Trophoblast cell (in vitro differentiated cells and primary cell): ENCODE measurements at regions not wholly inside any gene's neighbourhood (a gene's known extent, or its start where the extent isn't known, plus 50 kb on each side); places are given as distances from the start of the nearest gene placed in this dataset.

Source experiments
- DNase-seq, 2 donors: peaks; one replicate each; pipeline ENCODE4 v3.0.0-alpha.2; 2016
- H2AFZ ChIP-seq: 2 replicates; pipeline ENCODE4 v1.6.1; 2013; ENCODE audit warnings: low read length, moderate library complexity, mild to moderate bottlenecking; ENCODE audit not compliant: insufficient read depth, poor library complexity
- H2AK5ac ChIP-seq: 2 replicates; pipeline ENCODE4 v1.6.1; 2013; ENCODE audit warnings: mild to moderate bottlenecking, low read length
- H2BK120ac ChIP-seq: 2 replicates; pipeline ENCODE4 v1.6.1; 2013; ENCODE audit warnings: low read length, mild to moderate bottlenecking, moderate library complexity; ENCODE audit not compliant: insufficient read depth, poor library complexity
- H2BK12ac ChIP-seq: 2 replicates; pipeline ENCODE4 v1.6.1; 2013; ENCODE audit warnings: mild to moderate bottlenecking, low read length, moderate library complexity
- H2BK5ac ChIP-seq: 2 replicates; pipeline ENCODE4 v1.6.1; 2013; ENCODE audit warnings: low read length, low read depth, moderate library complexity, mild to moderate bottlenecking; ENCODE audit not compliant: poor library complexity
- H3K14ac ChIP-seq: 2 replicates; pipeline ENCODE4 v1.6.1; 2013; ENCODE audit warnings: mild to moderate bottlenecking, low read length
- H3K18ac ChIP-seq: 2 replicates; pipeline ENCODE4 v1.6.1; 2013; ENCODE audit warnings: mild to moderate bottlenecking, low read length
- H3K23ac ChIP-seq: 2 replicates; pipeline ENCODE4 v1.6.1; 2013; ENCODE audit warnings: low read length
- H3K27ac ChIP-seq: 2 replicates; pipeline ENCODE4 v1.5.1; 2013; ENCODE audit warnings: low read depth, mild to moderate bottlenecking, inconsistent platforms, low read length, moderate library complexity
- H3K27me3 ChIP-seq: 2 replicates; pipeline ENCODE4 v1.6.1; 2013; ENCODE audit warnings: inconsistent platforms, mild to moderate bottlenecking, low read length, moderate library complexity; ENCODE audit not compliant: insufficient read depth
- H3K36me3 ChIP-seq, 2 experiments: 1 replicate in 1 of 2; 2 replicates in 1 of 2; pipeline ENCODE4 v1.6.1; 2013; ENCODE audit warnings: low read length in 2 of 2, mild to moderate bottlenecking in 2 of 2, moderate library complexity in 1 of 2; ENCODE audit not compliant: insufficient read depth in 2 of 2, control insufficient read depth in 1 of 2
- H3K4ac ChIP-seq: 2 replicates; pipeline ENCODE4 v1.6.1; 2013; ENCODE audit warnings: low read depth, mild to moderate bottlenecking, low read length, moderate library complexity
- H3K4me1 ChIP-seq, 2 experiments: 1 replicate in 1 of 2; 2 replicates in 1 of 2; pipeline ENCODE4 v1.6.1; 2013; ENCODE audit warnings: low read length in 2 of 2, mild to moderate bottlenecking in 2 of 2, moderate library complexity in 1 of 2; ENCODE audit not compliant: insufficient read depth in 2 of 2, control insufficient read depth in 1 of 2
- H3K4me2 ChIP-seq: 2 replicates; pipeline ENCODE4 v1.6.1; 2013; ENCODE audit warnings: inconsistent platforms, mild to moderate bottlenecking, low read length, moderate library complexity
- H3K4me3 ChIP-seq: 2 replicates; pipeline ENCODE4 v1.5.1; 2013; ENCODE audit warnings: mild to moderate bottlenecking, low read depth, low read length, inconsistent platforms
- H3K79me1 ChIP-seq: one replicate; pipeline ENCODE4 v1.6.1; 2013; ENCODE audit warnings: low read length
- H3K79me2 ChIP-seq: 2 replicates; pipeline ENCODE4 v1.6.1; 2013; ENCODE audit warnings: low read length, mild to moderate bottlenecking; ENCODE audit not compliant: control insufficient read depth, insufficient read depth, poor library complexity
- H3K9ac ChIP-seq: 2 replicates; pipeline ENCODE4 v1.6.1; 2013; ENCODE audit warnings: mild to moderate bottlenecking, low read length
- H3K9me3 ChIP-seq: 2 replicates; pipeline ENCODE4 v1.6.1; 2013; ENCODE audit warnings: low read depth, mild to moderate bottlenecking, control low read depth, inconsistent platforms, low read length; ENCODE audit not compliant: insufficient read depth
- H4K12ac ChIP-seq: 2 replicates; pipeline ENCODE4 v1.6.1; 2013; ENCODE audit warnings: low read depth, mild to moderate bottlenecking, low read length, moderate library complexity
- H4K8ac ChIP-seq: 2 replicates; pipeline ENCODE4 v1.6.1; 2013; ENCODE audit warnings: low read depth, mild to moderate bottlenecking, low read length, moderate library complexity
- H4K91ac ChIP-seq: one replicate; pipeline ENCODE4 v1.6.1; 2013; ENCODE audit warnings: low read depth, mild to moderate bottlenecking, low read length, moderate library complexity
- WGBS: extraction: QIAGEN DNeasy Blood & Tissue Kit; methylation state at CpG from one replicate; pipeline ENCODE4 v1.1.7; 2013; ENCODE audit warnings: missing lambda C conversion rate; ENCODE audit not compliant: insufficient read length, insufficient coverage; ENCODE audit errors: extremely low coverage; 5-methylcytosine and 5-hydroxymethylcytosine counted together

- no peak overlapping the region for H2BK5ac ChIP-seq
- H3K27ac ChIP-seq: no peak overlapping the region
- H3K4ac ChIP-seq: no peak overlapping the region
- H2BK12ac ChIP-seq: no peak overlapping the region
- no peak overlapping the region for H2BK120ac ChIP-seq
- no peaks in the 10 kb centered on the region for H3K79me1 ChIP-seq
- H3K4me1 ChIP-seq: no peaks in the 10 kb centered on the region
- no peaks in the 10 kb centered on the region for H3K27me3 ChIP-seq
- H3K9me3 ChIP-seq: peaks cover 4% of the 10 kb centered on the region
- no peaks in the 10 kb centered on the region for H3K79me2 ChIP-seq
- H4K91ac ChIP-seq: no peak overlapping the region
- no peak overlapping the region for H3K4me2 ChIP-seq
- no peak overlapping the region for H2AK5ac ChIP-seq
- H3K36me3 ChIP-seq: no peaks in the 10 kb centered on the region
- H2AFZ ChIP-seq: no peak overlapping the region
- H3K4me3 ChIP-seq: no peak overlapping the region
- no peak overlapping the region for H3K14ac ChIP-seq
- H4K12ac ChIP-seq: no peak overlapping the region
- H3K18ac ChIP-seq: no peak overlapping the region
- WGBS: no CpG with 5 or more reads among the region's 7 CpGs
- no peak overlapping the region for H4K8ac ChIP-seq
- H3K23ac ChIP-seq: no peak overlapping the region
- no peak overlapping the region for H3K9ac ChIP-seq
- DNase-seq: no peak
These were observed 293.0 kb upstream of the PODXL start for GRCh38 chr7:131849472-131849871.

GRCh38 chr7:131848033-131848432, 291.6 kb upstream of the PODXL start:
- H2BK12ac ChIP-seq: no peak overlapping the region

GRCh38 chr7:131845573-131846314, 289.3 kb upstream of the PODXL start:
- Histone ChIP-seq H3K14ac (no peak overlapping the region), H4K12ac (no peak overlapping the region), H3K9me3 (no peaks in the 10 kb centered on the region), H2AFZ (no peak overlapping the region), H3K4me2 (no peak overlapping the region), H3K4me3 (no peak overlapping the region), H3K18ac (no peak overlapping the region), H2BK12ac (no peak overlapping the region), H3K36me3 (no peaks in the 10 kb centered on the region), H3K79me1 (no peaks in the 10 kb centered on the region), H3K4ac (no peak overlapping the region), H2AK5ac (no peak overlapping the region), H3K23ac (peak overlapping the region; percentile 73), H3K27ac (no peak overlapping the region), H3K27me3 (no peaks in the 10 kb centered on the region), H3K9ac (no peak overlapping the region), H2BK120ac (no peak overlapping the region), H3K4me1 (no peaks in the 10 kb centered on the region), H4K91ac (no peak overlapping the region), H3K79me2 (no peaks in the 10 kb centered on the region), H2BK5ac (no peak overlapping the region), H4K8ac (no peak overlapping the region)
- WGBS: no CpG with 5 or more reads among the region's 8 CpGs
- no peak for DNase-seq

More at GRCh38 chr7:131848033-131848432, 291.6 kb upstream of the PODXL start:
- Histone ChIP-seq H2BK5ac (no peak overlapping the region), H3K23ac (no peak overlapping the region), H3K18ac (no peak overlapping the region), H3K79me2 (no peaks in the 10 kb centered on the region), H3K27me3 (no peaks in the 10 kb centered on the region), H2BK120ac (no peak overlapping the region), H4K91ac (no peak overlapping the region), H2AFZ (no peak overlapping the region), H3K4me2 (no peak overlapping the region), H3K36me3 (no peaks in the 10 kb centered on the region), H3K4me1 (no peaks in the 10 kb centered on the region), H2AK5ac (no peak overlapping the region), H3K9ac (no peak overlapping the region), H4K12ac (no peak overlapping the region), H3K4ac (no peak overlapping the region), H3K79me1 (no peaks in the 10 kb centered on the region), H4K8ac (no peak overlapping the region), H3K9me3 (peaks cover 3% of the 10 kb centered on the region), H3K4me3 (no peak overlapping the region), H3K27ac (no peak overlapping the region), H3K14ac (no peak overlapping the region)
- DNase-seq: no peak
- no CpG with 5 or more reads among the region's 7 CpGs for WGBS

GRCh38 chr7:131844369-131844768, 287.9 kb upstream of the PODXL start:
- no peak overlapping the region for H2AFZ ChIP-seq
- H3K79me2 ChIP-seq: no peaks in the 10 kb centered on the region
- no peak overlapping the region for H4K12ac ChIP-seq
- H3K27ac ChIP-seq: no peak overlapping the region
- H3K4me1 ChIP-seq: no peaks in the 10 kb centered on the region
- no peak overlapping the region for H3K18ac ChIP-seq
- H3K9ac ChIP-seq: no peak overlapping the region
- H2BK12ac ChIP-seq: no peak overlapping the region
- H3K4me2 ChIP-seq: no peak overlapping the region
- H4K91ac ChIP-seq: no peak overlapping the region
- no peak overlapping the region for H3K14ac ChIP-seq
- WGBS: no CpG with 5 or more reads among the region's 3 CpGs
- no peaks in the 10 kb centered on the region for H3K9me3 ChIP-seq
- no peak overlapping the region for H4K8ac ChIP-seq
- H2AK5ac ChIP-seq: no peak overlapping the region
- no peaks in the 10 kb centered on the region for H3K79me1 ChIP-seq
- no peak for DNase-seq
- no peak overlapping the region for H3K4me3 ChIP-seq
- H3K4ac ChIP-seq: no peak overlapping the region
- no peak overlapping the region for H3K23ac ChIP-seq
- H2BK120ac ChIP-seq: no peak overlapping the region
- no peak overlapping the region for H2BK5ac ChIP-seq
- H3K27me3 ChIP-seq: no peaks in the 10 kb centered on the region
- H3K36me3 ChIP-seq: no peaks in the 10 kb centered on the region
